Gastrocnemius medialis (tissue), 4 donors: ENCODE measurements at regions not wholly inside any gene's neighbourhood (a gene's known extent, or its start where the extent isn't known, plus 50 kb on each side); places are given as distances from the start of the nearest gene placed in this dataset.
A peak's percentile ranks its signal among the peaks of the same experiment; 100 is the strongest.

Experiments used
- ATAC-seq, 2 donors: fragments of 150-250 bp; one replicate each; pipeline ENCODE4 v1.9.1; 2016
- DNase-seq, 2 donors: peaks; one replicate each; pipeline ENCODE4 v3.0.0-alpha.2; 2019
- H3K27ac ChIP-seq, 4 donors: fragments of 200-600 bp; sonication (generic); 1 replicate in 1 of 4; 2 replicates in 3 of 4; pipeline ENCODE4 v1.5.1; 2016 to 2018; ENCODE audit warnings: mild to moderate bottlenecking in 2 of 4, moderate library complexity in 1 of 4
- H3K27me3 ChIP-seq, 3 donors: fragments of 200-600 bp; sonication (generic) in 2 of 3; 1 replicate in 1 of 3; 2 replicates in 2 of 3; pipeline versions ENCODE4 v1.5.1 to v1.6.0; 2016 to 2019; ENCODE audit warnings: mild to moderate bottlenecking in 1 of 3, moderate library complexity in 1 of 3
- H3K36me3 ChIP-seq, 2 donors: fragments of 200-600 bp; sonication (generic) in 1 of 2; one replicate each; pipeline ENCODE4 v1.5.1; 2017 to 2018
- H3K4me1 ChIP-seq, 2 donors: fragments of 200-600 bp; sonication (generic) in 1 of 2; one replicate each; pipeline ENCODE4 v1.5.1; 2016 to 2017; ENCODE audit warnings: mild to moderate bottlenecking in 2 of 2
- H3K4me3 ChIP-seq, 4 donors: fragments of 200-600 bp; sonication (generic) in 3 of 4; 1 replicate in 1 of 4; 2 replicates in 3 of 4; pipeline ENCODE4 v1.5.1; 2016 to 2019; ENCODE audit warnings: mild to moderate bottlenecking in 2 of 4
- H3K9me3 ChIP-seq, 3 donors: fragments of 200-600 bp; sonication (generic) in 2 of 3; 1 replicate in 1 of 3; 2 replicates in 2 of 3; pipeline ENCODE4 v1.5.1; 2016 to 2019
- CTCF ChIP-seq, 5 experiments: fragments of 450-650 bp in 3 of 5; fragments of 200-600 bp in 2 of 5; sonication (generic) in 2 of 5; IDR thresholded peaks in 4 of 5; conservative IDR thresholded peaks in 1 of 5; 1 replicate in 4 of 5; 2 replicates in 1 of 5; pipeline ENCODE4 v1.5.1; 2016 to 2019; ENCODE audit warnings: antibody characterized with exemption in 5 of 5, mild to moderate bottlenecking in 3 of 5, moderate library complexity in 3 of 5
- POLR2A ChIP-seq, 2 donors: fragments of 450-650 bp; IDR thresholded peaks; one replicate each; pipeline ENCODE4 v1.6.1; 2017; ENCODE audit warnings: antibody characterized with exemption in 2 of 2, mild to moderate bottlenecking in 2 of 2, moderate library complexity in 2 of 2
- in situ Hi-C, 4 donors: fragments of 200-750 bp; cut with MboI; loops; one replicate each; pipeline versions ENCODE4 v1.15.0 to v1.8.0; 2017; ENCODE audit warnings: low sequenced_read_pairs in 4 of 4
- intact Hi-C: fragments of 100-400 bp; cut with DNase I; formaldehyde crosslinking; loops from one replicate; pipeline ENCODE4 v1.15.1; 2023; ENCODE audit warnings: low total_unique reads

- Histone ChIP-seq H3K4me1 (peaks cover 0 to 9% of the 10 kb centered on the region in 2 donors), H3K9me3 (no peaks in the 10 kb centered on the region), H3K27me3 (no peaks in the 10 kb centered on the region), H3K27ac (no peak overlapping the region), H3K4me3 (no peak overlapping the region), H3K36me3 (no peaks in the 10 kb centered on the region)
- in situ Hi-C loops: no loop called here
- no peak for TF ChIP-seq POLR2A (IDR thresholded peaks at IDR 0.05)
- no peak for TF ChIP-seq CTCF (IDR thresholded peaks at IDR 0.05 in 4 of 5, conservative IDR thresholded peaks at IDR 0.05 in 1 of 5)
- DNase-seq (peak; percentile 6 to 20), ATAC-seq (peak; percentile 33 to 52)
- intact Hi-C loops: no loop called here
Observed at GRCh38 chr9:86598411-86599239, 244.4 kb upstream of the TUT7 start.

- H3K27me3 ChIP-seq: no peaks in the 10 kb centered on the region
- no peaks in the 10 kb centered on the region for H3K36me3 ChIP-seq
- H3K9me3 ChIP-seq: no peaks in the 10 kb centered on the region
- no peaks in the 10 kb centered on the region for H3K4me1 ChIP-seq
- in situ Hi-C loops: no loop called here
- TF ChIP-seq POLR2A (IDR thresholded peaks at IDR 0.05) (no peak), CTCF (IDR thresholded peaks at IDR 0.05 in 4 of 5, conservative IDR thresholded peaks at IDR 0.05 in 1 of 5) (no peak)
- DNase-seq (no peak), ATAC-seq (no peak)
- no peak overlapping the region for H3K4me3 ChIP-seq
- intact Hi-C loops: no loop called here
- no peak overlapping the region for H3K27ac ChIP-seq
Observed at GRCh38 chr9:86594724-86595123, 240.5 kb upstream of the TUT7 start.

- in situ Hi-C loops (no loop called here), intact Hi-C loops (no loop called here)
- no peaks in the 10 kb centered on the region for H3K4me1 ChIP-seq
- no peak overlapping the region for H3K4me3 ChIP-seq
- no peaks in the 10 kb centered on the region for H3K36me3 ChIP-seq
- H3K9me3 ChIP-seq: no peaks in the 10 kb centered on the region
- H3K27ac ChIP-seq: no peak overlapping the region
- H3K27me3 ChIP-seq: no peaks in the 10 kb centered on the region
- DNase-seq: no peak
- no peak for ATAC-seq
- no peak for TF ChIP-seq CTCF (IDR thresholded peaks at IDR 0.05 in 4 of 5, conservative IDR thresholded peaks at IDR 0.05 in 1 of 5)
- no peak for TF ChIP-seq POLR2A (IDR thresholded peaks at IDR 0.05)
Observed at GRCh38 chr9:86591472-86591871, 237.3 kb upstream of the TUT7 start.

GRCh38 chr9:86589730-86590129 lies 235.5 kb upstream of the TUT7 start:
- no peaks in the 10 kb centered on the region for H3K9me3 ChIP-seq
- intact Hi-C loops (no loop called here), in situ Hi-C loops (no loop called here)
- TF ChIP-seq CTCF (IDR thresholded peaks at IDR 0.05 in 4 of 5, conservative IDR thresholded peaks at IDR 0.05 in 1 of 5) (no peak), POLR2A (IDR thresholded peaks at IDR 0.05) (no peak)
- no peaks in the 10 kb centered on the region for H3K4me1 ChIP-seq
- H3K4me3 ChIP-seq: no peak overlapping the region
- H3K36me3 ChIP-seq: no peaks in the 10 kb centered on the region
- no peaks in the 10 kb centered on the region for H3K27me3 ChIP-seq
- DNase-seq: no peak
- ATAC-seq: no peak
- H3K27ac ChIP-seq: no peak overlapping the region
